RCC 7860 (cell line): ENCODE measurements at regions not wholly inside any gene's neighbourhood (a gene's known extent, or its start where the extent isn't known, plus 50 kb on each side); places are given as distances from the start of the nearest gene placed in this dataset.
"Not testable (repeated sequence)": the region's sequence is repeated elsewhere in the genome, so short reads cannot be mapped to it uniquely, and the experiment has no call there.

Source experiments
- DNase-seq: peaks from one replicate; pipeline ENCODE4 v3.0.0-alpha.2; 2015; ENCODE audit warnings: low spot score
- FAIRE-seq: peaks from 2 replicates; lab custom pipeline; 2012; peaks lifted over from hg19 to GRCh38; lab: Jason Lieb, UNC

GRCh38 chr20:48390981-48391380 lies 436.8 kb downstream of the PREX1 start:
- no peak for FAIRE-seq

DNA sequence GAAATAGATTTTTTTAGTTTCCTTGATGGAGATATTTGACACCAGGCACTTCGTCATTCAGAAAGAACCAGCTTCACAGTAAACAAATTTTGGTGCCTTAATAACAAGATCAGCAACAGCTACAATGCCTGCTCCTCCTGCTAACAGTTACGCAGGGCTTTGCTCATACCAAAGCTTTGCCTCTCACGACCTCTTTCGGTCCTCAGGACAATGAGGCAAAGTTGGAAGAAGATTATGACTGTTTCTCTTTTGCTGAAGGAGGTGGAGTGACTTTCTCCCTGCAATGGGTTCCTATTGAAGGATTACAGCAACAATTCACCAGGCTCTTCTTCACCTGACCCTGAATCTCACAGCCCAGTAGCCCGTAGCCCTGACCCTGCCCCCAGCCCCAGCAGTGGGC lies 440.1 kb downstream of the PREX1 start:
- FAIRE-seq (no peak), DNase-seq (no peak)

More at GRCh38 chr20:48390981-48391380, 436.8 kb downstream of the PREX1 start:
- no peak for DNase-seq

DNA sequence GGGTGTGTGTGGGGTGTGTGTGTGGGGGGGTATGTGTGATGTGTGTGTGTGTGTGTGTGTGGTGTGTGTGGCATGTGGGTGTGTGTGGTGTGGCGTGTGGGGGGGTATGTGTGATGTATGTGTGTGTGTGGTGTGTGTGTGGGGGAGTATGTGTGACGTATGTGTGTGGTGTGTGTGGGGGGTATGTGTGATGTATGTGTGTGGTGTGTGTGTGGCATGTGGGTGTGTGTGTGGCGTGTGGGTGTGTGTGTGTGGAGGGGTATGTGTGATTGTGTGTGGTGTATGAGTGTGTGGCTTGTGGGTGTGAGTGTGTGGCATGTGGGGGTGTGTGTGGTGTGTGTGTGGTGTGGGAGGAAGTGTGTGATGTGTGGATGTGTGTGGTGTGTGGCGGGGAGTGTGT lies 442.3 kb downstream of the PREX1 start:
- FAIRE-seq (no peak), DNase-seq (no peak)

DNA sequence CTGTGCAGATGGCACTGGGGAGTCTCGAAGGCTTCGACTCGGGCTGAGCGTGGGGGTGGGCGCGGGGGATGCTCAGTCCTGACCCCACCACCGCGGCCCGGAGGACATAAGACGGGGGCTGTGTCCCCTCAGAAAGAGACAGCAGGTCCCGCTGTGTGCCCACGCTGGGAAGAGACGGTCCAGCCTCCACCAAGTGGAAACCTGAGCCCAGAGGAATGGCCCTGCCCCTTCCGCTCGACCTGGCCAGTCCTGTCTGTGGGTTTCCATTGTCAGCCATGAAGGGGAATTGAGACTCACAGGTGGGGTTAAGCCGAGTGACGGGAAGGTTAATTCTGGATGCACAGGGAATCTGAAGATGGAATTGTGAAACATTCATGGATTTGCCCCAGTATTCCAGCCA lies 442.7 kb downstream of the PREX1 start:
- FAIRE-seq (no peak), DNase-seq (no peak)

DNA sequence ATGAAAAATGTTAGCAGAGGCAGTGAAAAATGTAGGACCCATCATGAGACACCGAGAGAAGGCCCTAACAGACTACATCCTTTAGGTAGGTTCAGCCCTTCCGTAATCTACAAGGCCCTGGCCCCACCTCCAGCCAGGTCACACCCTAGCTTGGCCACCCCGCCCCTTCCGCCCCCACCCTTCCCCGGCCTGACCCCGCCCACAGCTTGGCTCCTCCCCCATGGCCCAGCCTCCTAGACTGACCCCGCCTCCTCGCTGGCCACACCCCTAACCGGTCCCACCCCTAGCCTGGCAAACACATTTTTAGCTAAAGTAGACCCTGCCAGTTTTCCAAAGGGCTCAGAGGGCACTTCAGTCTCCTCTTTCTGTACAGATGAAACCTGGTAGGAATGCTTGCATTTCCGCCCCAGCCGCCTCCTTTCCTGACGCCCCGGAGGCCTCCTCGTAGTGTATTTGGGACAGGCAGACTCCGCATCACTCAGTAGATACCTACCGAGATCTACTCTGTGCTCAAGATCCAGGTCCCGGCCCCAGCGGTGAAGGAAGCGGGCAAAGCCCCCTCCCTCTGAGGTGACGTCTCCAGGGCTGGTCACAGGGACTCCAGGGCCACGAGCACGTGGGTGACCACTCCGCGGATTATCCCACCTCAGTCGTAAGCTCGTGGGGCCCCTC lies 443.5 kb downstream of the PREX1 start:
- FAIRE-seq (no peak), DNase-seq (no peak)

- no peak for DNase-seq
- FAIRE-seq, result no peak
Observed at GRCh38 chr20:48383252-48383651, 444.5 kb downstream of the PREX1 start.

DNA sequence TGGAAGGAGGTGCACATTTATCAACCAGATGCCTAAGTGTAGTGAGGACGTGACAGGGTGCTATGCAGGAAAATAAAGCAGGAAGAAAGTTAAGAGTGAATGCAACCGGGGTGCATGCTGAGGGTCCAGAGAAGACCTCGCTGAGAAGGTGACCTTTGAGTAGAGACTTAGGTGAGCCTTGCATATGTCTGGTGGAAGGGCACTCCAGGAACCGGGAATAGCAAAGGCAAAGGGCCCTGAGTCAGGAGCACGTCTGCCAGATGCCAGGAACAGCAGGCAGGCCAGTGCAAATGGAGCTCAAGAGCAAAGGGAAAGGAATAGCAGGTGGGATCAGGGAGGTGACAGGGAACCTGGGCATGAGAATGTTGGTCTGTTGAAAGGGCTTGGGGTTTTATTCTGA lies 445.5 kb downstream of the PREX1 start:
- DNase-seq, result no peak
- no peak for FAIRE-seq

DNA sequence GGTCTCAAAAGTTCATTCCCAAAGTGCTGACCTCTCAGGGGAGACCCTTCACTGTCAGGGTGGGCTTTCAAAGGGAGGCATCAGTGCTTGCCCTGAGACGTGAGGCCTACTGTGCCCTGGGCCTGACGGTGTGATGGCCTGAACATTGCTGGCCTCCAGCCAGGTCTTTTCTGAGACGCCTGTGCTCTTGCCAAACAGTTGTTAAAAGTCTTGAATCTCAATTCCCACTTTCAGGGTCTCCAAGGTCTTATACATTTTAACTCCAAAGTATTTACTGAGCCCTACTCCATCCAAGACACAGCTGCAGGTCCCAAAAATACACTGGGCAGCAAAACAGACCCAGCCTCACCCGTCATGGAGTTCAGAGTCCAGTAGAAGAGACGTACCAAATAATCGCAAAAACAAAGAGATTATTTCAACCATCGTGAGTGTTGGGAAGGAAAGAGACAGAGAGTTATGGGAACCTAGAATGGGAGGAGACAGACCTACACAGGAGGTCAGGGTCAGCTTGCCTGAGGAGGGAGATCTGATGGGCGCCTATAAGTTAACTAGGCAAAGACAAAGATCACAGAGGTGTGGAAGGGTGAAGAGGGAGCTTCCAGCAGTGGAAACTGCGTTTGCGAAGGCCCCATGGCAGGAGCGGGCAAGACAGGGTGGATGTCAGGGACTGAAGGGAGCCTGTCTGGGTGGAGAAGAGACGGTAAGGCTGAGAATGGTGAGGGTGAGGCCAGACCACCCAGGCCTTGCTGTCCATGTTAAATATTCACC lies 446.3 kb downstream of the PREX1 start:
- FAIRE-seq (no peak), DNase-seq (no peak)

DNA sequence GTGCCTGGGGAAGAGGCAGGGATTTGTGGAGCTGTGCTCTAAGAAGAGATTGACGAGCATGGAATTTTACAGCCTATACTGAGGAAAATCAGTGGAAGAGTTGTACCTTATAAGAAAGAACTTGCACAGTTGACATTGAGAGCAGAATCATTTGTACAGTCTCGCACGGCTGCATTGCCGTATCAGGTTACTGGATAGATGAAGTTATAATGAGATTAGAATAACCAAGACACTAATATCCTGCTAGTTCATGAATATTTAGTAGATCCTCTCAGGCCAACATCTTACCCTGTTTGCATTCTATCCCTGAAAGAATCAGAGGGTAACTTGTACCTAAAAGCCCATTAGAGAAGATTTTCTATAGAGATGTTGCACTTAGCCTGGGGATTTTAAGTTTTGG lies 447.1 kb downstream of the PREX1 start:
- DNase-seq (no peak), FAIRE-seq (no peak)

DNA sequence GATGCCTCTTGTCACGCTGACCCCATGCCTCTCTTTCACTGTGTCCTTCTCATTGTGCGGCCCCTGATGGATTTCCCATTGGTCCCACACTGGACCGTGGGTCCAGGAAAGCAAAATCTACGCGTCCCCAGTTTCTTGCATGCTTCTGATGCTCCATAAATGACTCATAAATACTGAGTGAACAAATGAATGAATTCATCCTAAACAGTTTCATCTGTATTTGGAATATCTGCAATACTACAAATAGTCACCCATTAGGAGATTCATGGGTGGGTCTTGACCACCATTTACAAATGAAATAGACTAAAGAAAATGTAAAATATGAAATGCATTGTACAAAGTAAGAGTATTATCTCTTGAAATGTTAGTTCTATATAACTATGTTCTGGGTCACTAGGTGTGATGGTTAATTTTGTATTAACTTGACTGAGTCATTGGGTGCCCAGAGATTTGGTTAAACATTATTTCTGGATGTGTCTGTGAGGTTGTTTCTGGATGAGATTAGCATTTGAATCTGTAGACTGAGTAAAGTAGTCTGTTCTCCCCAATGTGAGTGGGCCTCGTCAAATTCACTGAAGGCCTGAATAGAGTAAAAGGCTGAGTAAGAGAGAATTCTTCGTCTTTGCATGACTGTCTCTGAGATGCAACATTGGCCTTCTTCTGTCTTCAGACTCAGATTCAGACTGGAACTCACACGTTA lies 448.7 kb downstream of the PREX1 start:
- DNase-seq, result peak; percentile 87
- FAIRE-seq, result peak; percentile 99

- FAIRE-seq, result no peak
Observed at GRCh38 chr20:48377940-48378339, 449.9 kb downstream of the PREX1 start.

GRCh38 chr20:48375804-48376203 lies 452.0 kb downstream of the PREX1 start:
- FAIRE-seq, result no peak

More at GRCh38 chr20:48377940-48378339, 449.9 kb downstream of the PREX1 start:
- DNase-seq, result no peak

DNA sequence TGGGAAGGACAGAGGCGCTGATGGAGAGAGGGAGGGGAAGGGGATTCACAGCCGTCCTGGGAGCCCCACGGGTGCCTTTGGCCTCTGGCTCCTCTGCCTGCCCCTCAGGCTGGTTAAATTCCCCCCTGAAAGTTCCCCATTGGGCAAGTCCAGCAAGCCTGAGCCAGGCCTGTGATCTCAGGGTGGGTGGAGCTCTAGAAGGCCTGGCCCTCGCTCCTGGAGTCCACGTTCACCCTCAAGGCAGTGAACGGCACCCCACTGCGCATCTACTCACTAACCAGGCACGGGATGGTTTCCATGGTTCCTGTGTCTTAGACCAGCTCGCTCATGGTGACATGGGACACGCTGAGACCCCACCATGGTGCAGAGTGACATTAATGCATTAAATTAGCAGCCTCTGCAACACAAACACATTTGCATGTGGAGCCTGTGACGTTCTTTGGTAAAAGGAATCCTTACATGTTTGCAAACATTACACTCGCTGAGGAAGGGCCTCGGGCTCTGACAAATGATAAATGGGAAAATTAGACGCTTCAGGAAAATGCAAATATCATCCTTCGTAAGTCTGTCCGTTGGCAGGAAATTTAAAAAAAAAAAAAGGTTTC lies 452.7 kb downstream of the PREX1 start:
- FAIRE-seq (no peak), DNase-seq (no peak)

More at GRCh38 chr20:48375804-48376203, 452.0 kb downstream of the PREX1 start:
- DNase-seq, result no peak

DNA sequence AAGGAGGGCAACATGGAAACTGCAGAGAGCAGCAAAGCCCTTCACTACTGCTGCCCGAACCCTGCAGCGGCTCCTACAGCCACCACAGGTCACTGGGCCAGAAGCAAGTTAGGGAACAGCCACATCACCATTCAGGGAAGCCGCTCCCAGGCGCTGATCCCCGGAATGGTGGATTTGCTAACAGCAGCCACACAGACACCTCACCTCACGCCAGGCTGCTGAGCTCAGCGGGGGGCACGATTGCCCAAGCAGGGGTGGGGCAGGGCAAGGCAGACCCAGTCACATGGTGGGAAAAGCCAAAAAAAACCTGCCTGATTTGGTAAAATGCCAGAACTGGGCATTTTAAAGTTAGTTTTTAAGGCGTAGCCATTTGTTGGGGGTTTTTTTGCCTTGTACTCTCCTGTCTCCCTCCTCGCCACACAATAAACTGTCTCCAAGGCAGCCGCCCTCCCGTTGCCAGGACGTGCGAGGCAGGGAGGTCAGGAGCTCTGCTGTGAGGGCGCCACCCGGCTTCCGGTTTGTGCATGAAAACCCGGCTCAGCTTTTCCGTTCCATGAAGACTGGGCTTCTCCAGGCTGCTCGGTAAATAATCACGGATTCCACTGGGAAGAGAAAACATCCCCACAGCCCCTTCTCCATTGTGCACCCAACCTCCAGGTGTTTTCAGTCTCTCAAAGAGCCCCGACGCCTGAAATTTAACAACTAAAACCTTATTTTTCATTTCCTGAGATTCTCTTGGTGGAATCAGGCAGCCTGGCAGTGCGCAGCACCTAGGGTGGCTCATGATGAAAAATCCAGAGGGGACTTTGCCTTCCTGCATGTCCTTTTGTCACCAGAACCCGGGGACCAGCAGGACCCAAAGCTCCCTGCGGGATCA lies 453.5 kb downstream of the PREX1 start:
- DNase-seq, FAIRE-seq: not testable (repeated sequence)

GRCh38 chr20:48373555-48373934 lies 454.3 kb downstream of the PREX1 start:
- no peak for FAIRE-seq
- no peak for DNase-seq

DNA sequence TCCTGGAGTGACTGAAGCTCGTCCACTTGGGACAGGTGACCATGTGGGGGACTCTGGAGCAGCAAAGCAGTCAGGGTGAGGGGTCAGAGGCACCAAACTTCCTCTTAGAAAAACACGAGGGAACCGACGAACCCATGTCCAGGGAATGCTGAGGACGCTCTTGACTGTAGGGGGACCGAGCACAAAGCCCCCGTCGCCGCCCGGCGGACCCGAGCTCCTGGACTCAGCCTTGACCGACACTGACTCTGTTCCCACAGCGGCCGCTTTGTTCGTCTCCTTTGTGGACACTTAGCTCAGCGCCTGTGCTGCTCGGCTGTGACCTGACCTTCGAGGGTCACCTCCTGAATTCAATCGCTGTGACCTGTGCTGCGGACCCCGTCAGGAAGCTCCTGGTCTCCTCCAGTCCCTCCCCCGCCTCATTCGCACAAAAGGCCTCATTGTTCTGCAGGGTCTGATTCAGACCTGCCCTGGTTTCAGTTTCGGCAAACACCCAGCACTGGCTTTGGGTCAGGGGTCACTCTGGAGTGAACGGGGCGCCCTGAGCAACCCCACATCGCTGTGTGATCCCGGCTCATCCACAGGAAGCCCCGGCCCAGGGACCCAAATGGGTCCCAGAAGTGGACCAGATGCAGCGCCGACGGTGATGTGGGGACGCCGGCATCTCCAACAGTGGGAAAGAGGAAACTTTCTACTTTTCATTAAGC lies 454.8 kb downstream of the PREX1 start:
- FAIRE-seq, DNase-seq: not testable (repeated sequence)

DNA sequence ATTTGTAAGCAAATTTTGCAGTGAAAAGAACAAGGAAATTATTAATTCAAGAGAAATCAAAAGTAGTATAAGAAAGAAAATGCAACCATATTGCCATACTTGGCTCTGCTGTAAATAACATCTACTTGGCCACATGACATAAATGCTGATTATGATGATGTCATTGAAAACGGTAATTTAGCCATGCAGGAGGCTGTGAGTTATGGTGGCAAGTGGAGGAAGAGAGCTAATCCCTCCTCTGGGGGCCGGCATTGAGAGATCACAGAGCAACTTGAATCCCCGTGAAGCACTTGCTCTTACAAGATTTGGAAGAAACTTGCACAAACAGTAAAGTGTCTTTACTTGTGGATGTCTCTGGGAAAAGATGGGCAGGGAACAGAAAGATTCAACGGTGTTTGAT lies 456.6 kb downstream of the PREX1 start:
- no peak for FAIRE-seq
- no peak for DNase-seq

DNA sequence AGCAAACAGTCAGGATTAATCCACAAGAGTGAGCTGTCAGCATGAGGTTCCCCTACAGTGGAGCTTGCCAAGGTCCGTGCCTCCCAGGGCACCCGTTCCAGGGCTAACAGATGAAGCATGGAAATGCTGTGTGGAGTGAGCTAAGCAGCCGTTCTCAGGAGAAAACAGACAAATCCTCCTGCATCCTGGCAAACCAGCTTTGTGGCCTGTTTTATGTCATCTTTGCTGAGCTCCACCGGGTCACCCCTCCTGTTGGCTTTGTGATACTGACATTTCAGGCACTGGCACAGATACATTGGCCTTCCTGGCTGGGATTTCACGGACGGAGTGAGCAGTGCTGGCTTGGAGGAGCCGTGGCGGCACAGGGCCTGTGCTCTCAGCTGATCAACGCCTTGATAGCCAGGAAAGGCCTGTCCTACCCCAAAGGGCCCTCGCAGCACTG lies 459.2 kb downstream of the PREX1 start:
- not testable (repeated sequence) for FAIRE-seq

DNA sequence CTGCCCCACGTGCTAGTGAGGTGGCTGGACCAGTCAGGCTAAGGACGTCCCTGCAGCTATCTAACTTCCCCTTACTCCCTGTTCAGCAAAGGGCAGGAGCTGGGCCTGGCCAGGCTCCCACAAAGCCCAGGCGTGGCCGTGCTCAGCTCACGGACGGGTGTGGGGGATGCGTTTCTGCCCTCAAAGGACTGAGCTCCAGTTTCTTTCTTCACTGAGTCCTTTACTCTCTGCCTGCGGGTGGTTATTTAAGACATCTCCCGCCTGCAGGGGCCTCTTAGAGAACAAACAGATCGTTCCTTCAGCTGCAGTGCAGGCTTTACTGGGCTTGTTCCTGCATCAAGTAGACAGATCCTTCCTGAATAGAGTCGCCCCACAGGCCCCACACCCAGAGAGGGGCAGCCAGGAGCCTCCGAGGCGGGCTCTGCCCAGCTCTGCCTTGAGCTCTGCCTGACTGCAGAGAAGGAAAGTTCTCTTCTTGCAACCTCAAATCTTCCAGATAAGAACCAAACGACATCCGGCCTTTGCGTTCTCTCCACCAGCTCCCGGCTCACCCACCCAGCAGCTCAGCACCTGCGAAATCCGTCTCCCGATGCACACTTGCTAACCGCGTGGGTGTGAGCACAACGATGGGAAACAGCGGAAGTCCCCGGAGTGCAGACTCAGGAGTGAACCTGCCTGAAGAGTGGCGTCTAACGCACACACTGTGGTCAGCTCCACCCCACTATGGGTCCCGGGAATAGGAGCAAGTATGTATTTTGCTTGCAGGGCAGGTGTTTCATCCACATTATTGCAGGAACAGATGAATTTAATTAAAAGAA lies 460.0 kb downstream of the PREX1 start:
- FAIRE-seq, DNase-seq: not testable (repeated sequence)

More for the DNA sequence above, 459.2 kb downstream of the PREX1 start:
- not testable (repeated sequence) for DNase-seq
